HG03521 (cell line): ENCODE measurements at regions not wholly inside any gene's neighbourhood (a gene's known extent, or its start where the extent isn't known, plus 50 kb on each side); places are given as distances from the start of the nearest gene placed in this dataset.

ENCODE experiments used
- ATAC-seq: cut with Tn5 transposase; IDR thresholded peaks from one replicate; pipeline ENCODE4 v1.9.1; 2021; ENCODE audit warnings: mild to moderate bottlenecking, moderate library complexity; ENCODE audit not compliant: unreplicated experiment

DNA sequence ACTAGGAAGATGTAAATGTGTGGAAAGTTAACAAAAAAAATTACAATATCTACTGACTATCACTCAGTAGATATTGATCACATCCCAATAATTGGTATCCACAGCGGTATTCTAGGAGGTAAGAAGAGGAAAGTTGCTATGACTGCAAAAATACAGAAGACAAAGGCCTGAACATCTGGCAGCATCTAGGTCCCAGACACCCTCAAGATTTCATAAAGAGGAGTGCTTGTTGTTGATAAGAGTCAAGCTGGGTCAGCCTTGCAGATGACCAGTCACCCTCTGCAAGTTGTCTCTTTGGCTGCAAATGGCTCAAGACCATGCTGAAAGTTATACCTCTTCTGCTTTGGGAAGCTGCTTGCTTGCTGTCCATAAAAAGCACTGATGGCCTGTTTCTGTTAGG lies 179.8 kb upstream of the FOXN2 start:
- ATAC-seq = no peak

DNA sequence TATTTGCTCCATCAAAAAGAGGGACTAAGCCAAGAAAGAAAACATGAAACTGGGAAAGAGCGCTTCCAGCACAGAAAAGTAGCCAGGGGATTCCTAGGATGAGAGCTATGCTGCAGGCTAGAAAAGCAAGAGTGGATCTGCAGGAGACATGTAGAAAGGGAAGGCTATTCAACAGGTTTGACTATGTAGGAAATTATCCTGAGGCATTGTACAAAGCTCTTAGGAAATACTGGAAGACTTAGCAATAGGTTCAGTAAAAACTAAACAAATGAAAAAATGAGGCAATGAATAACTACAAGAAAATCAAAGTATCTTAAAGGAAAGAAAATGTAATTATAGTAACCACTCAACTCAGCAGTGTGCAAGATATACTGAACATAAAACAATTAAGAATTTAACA lies 178.7 kb upstream of the FOXN2 start:
- ATAC-seq = no peak

DNA sequence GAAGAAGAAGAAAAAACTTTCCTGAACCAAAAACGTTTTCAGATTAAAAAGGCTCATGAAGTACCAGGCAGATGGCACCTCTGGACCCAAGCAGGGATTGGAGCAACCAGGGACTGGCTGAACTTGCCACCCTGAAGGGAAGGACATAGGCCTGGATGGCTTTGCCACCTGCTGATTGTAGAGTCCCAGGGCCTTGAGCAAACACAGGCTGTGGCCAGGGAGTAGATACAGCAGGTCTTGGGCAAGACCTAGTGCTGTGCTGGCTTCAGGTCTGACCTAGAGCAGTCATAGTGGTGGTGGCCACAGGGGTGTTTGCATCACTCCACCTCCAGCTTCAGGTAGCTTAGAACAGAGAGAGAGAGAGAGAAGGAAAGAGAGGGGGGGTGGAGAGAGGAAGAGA lies 176.7 kb upstream of the FOXN2 start:
- ATAC-seq = no peak

DNA sequence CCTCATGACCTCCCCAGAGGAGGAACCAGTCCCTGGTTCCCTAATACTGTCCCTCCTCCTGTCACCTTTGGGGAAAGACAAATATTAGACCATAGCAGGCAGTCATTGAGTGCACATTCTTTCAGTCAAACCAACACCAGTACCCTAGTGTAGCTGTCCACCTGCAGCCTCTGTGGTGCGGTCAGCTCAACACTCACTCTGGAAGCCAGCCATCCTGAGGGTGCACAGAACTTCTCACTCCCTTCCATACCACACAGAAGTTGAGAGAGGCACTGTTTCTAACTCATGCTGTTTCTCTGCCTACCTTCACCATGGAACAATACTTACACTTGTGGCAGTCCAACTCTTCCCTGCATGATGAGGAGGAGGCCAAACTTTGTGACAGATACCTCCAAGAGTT lies 175.6 kb upstream of the FOXN2 start:
- ATAC-seq = no peak

DNA sequence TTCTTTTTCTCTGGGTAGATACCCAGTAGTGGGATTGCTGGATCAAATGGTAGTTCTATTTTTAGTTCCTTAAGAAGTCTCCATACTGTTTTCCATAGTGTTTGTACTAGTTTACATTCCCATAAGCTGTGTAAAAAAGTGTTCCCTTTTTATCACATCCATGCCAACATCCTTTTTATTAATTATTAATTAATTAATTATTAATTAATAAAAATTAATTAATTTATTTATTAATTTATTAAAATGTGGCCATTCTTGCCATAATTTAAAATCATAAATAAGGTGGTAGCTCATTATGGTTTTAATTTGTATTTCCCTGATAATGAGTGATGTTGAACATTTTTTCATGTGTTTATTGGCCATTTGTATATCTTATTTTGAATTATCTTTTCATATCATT lies 173.9 kb upstream of the FOXN2 start:
- ATAC-seq = no peak

DNA sequence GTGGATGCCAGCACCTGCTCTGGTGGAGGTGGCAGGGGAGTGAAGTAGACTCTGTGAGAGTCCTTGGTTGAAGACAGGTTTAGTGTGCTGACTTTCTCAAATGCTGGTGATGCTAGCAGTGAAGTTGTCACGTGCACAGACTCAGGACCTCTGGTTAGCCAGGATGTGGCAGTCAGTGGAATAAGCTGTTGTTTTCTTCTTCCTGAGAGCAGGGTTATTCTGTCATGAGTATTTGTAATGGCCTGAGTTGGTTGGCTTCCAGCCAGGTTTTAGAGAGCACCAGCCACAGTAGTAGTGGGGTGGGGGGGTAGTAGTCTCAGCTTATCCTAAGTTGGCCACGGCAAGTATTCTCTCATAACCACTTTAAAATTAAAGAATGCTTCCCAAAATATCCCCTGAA lies 169.7 kb upstream of the FOXN2 start:
- no peak for ATAC-seq

DNA sequence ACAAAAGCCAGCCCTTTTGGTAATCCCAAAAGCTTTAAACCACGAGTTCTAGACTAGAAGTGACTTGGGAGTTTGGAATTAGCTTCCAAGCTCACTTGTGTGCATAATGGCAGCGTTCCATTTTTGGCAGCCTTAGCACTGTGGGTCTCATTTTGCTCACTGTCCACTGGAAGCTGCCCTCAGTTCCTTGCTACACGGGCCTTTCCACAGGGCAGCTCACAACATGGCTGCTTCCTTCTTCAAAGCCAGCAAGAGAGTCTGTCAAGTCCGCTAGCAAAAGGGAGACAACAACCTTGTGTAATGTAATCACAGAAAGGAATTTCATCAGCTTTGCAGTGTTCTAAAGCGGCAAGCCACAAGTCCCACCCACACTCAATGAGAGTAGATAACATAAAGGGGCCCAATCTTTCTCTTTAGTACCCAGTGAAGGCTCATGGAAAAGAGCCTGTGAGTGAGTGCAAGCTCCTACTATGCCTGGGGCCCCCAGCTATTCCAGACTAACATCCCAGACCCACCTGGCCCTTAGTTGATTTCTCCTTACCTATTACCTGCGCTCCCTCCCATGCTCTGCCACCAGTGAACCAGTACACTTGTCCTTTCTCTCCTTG lies 168.5 kb upstream of the FOXN2 start:
- no peak for ATAC-seq

DNA sequence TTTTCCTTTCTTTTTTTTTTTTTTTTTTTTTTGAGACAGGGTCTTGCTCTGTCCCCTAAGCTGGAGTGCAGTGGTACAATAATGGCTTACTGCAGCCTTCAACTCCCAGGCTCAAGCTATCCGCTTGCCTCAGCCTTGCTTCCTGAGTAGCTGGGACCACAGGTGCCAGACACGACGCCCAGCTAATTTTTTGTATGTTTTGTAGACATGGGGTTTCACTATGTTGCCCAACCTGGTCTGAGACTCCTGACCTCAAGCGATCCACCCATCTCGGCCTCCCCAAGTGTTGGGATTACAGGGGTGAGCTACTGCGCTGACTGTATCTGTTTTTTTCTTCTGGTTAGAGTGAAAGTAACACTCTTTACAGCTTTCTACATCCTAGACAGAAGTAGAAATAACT lies 167.9 kb upstream of the FOXN2 start:
- no peak for ATAC-seq

DNA sequence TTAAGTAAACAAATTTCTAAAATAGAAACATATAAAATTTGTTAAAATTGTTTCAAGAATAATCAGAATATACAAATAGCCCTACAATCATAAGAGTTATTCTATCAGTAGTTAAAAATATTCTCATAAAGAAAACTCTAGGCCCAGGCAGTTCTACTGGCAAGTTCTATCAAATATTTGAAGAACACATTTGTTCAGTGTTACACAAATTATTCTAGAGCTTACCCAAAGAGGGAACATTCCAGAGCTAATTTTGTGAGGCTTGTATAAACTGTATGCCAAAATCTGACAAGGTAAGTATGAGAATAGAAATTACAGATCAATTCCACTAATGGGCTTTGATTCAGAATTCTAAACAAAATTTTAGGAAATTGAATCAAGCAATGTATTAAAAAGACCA lies 166.8 kb upstream of the FOXN2 start:
- ATAC-seq = no peak

DNA sequence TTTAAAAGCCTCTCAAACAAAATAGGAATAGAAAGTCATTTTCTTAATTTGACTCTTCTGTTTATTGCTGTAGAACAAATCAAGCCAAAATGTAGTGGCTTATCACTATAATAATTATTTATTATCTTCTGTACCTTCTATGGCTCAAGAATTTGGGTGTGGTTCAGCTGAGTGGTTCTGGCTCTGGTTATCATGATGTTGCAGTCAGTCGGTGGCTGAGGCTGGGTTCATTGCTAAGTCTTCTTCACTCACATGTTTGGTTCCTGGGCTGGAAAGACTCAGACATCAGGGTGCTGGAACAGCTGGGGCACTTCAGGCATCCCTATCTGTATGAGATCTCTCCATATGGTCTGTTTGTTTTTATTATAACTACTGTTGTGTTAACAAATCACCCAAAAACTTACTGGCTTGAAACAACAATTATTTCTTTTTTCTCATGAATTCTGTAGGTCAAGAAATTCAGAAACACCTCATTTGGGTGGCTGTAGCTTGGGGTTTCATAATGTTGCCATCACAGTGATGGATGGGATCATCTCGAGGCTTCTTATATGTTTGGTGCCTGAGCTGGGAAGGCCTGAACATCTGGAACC lies 165.5 kb upstream of the FOXN2 start:
- no peak for ATAC-seq

DNA sequence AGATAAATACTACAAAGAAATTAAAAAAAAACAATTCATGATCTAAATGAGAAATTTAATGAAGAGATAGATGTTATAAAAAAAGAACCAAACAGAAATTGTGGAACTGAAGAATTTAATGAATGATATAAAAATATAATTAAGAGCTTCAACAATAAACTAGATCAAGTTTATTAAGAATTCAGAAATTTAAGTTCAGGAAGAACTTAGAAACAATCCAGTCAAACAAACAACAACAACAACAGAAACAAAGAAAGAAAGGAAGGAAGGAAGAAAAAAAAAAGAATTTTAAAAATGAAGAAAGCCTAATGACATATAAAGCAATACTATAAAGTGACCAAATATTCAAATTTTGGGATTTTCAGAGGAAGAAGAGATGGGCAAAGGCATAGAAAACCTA lies 157.3 kb upstream of the FOXN2 start:
- ATAC-seq = no peak

DNA sequence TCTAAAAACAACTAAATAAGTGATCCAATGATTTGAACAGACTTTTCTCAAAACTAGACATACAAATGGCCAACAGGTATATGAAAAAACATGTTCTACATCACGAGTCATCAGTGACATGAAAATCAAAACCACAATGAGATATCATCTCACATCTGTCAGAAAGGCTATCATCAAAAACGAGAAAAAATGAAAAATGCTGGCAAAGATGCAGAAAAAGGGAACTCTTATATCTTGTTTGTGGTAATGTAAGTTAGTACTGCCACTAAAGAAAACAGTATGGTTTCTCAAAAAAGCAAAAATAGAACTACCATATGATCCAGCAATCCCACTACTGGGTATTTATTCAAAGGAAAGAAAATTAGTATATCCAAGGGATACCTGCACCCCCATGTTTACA lies 152.9 kb upstream of the FOXN2 start:
- no peak for ATAC-seq

DNA sequence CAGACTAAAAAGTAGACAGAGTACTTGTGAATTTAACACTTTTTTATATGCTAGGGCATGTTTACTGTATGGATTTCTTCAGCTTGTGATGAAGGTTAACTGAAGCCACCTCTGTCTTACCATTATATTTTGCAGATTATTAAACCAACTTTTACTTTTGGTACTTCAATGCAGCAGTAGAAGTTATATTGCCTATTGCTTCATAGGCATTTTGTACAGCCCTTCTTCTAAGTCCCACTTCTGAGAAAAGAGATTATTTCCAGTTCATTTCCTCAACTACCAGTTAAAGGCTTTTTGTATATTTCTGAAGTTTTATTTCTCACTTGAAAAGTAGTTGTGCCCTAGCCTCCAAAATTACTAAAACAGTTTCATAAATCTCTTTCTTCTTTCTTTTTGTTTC lies 151.7 kb upstream of the FOXN2 start:
- no peak for ATAC-seq

DNA sequence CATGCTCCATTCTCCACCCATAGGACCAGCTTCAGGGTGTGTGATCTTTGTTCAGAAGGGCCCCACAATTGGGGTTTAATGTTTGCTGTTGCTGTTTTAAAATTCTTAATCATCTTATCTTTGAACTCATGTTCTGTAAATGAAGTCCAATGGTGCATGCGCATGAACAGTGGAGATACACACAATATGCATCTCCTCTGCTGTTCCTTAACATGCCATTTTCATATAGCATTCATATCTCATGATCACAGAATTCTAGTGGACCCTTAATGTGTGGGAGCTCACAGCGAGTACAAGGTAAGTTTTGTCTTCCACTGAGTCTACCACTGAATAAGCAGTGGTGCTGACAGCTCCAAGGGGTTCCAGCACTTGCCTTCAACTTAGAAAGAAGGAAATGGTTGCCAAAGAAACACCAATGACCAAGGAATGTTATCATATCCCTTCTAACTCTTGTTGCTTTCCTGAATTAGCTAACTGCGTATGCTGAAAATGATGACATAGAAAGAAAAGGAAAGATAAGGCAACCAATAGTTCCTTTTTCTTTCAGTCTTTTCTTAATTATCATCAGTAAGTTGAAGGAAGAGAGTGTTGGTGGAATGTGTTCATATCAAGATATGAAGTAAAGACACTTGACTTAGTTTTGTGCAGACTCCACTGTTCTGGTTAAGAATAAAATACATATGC lies 149.3 kb upstream of the FOXN2 start:
- ATAC-seq = no peak

DNA sequence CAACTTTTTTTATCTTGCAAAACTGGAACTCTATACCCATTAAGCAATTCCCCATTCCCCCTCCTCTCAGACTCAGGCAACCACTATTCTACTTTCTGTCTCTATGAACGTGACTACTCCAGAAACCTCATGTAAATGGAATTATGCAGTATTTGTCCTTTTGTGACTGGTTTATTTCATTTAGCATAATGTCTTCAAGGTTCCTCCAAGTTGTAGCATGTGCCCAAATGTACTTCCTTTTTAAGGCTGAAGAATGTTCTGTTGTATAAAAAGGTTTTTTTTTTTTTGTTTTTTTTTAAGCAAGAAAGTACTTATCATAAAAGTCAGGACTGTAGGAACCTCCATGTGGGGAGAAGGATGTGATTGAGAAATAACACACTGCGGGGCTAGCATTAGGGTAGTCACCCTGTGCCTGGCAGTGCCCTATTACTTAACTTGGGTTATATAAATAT lies 145.3 kb upstream of the FOXN2 start:
- ATAC-seq = no peak

DNA sequence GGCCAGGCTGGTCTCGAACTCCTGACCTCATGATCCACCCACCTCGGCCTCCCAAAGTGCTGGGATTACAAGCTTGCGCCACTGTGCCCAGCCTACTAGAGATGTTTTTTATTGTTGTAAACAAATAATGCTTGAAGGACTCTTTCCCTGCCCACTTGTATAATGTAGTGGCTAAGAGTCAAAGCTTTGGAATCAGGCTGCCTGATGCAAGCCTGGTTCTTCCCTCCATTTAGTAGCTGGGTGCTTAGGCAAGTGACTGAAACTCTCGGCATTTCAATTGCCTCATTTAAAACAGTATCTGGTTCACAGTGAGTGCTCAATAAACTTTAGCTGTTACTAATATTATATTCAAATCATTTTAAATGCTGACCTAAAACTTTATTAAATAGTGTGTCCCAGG lies 144.2 kb upstream of the FOXN2 start:
- no peak for ATAC-seq

DNA sequence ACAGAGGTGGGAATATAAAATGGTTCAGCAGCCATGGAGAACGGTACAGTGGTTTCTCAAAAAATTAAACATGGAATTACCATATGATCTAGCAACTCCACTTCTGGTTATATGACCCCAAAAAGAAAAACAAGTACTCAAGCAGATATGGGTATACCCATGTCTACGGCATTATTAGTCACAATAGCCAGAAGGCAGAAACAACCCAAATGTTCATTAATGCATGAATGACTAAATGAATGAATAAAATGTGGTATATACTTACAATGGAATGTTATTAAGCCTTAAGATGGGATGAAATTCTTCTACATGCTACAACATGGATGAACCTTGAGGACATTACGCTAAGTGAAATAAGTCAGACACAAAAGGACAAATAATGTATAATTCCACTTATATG lies 141.3 kb upstream of the FOXN2 start:
- ATAC-seq = no peak

DNA sequence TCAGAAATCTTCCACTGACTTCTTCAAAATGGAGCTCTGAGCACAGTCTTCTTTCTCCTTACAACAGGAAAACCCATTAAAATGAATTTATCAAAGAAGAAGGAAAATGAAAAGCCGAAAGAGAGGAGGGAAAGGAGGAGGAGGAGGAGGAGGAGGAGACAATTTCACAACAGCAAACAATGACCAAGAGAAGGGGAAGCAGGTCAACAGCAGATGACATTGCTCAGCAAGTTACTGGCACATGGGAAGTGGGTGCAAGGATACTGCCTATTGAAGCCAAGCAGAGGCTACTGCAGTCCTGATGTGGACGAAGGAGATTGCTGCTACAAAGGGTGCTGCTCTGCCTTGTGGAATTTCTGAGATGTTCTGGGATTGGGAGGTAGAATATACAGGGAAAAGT lies 140.0 kb upstream of the FOXN2 start:
- ATAC-seq = no peak

DNA sequence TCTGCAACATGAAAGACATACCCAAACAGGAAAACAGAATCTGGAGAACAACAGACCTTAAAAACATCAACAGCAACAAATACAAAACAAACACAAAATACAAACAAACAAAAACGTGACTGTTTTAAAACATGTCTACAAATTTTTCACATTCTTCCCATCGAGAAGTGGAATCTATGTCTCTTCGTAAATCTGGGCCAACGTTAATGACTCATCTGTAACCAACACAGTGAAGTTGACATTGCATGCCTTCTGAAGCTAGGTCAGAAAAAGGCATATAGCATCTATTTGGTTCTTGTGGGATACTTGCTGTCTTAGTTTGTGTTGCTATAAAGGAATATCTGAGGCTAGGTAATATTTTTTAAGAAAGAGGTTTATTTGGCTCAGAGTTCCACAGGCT lies 139.2 kb upstream of the FOXN2 start:
- ATAC-seq = no peak

DNA sequence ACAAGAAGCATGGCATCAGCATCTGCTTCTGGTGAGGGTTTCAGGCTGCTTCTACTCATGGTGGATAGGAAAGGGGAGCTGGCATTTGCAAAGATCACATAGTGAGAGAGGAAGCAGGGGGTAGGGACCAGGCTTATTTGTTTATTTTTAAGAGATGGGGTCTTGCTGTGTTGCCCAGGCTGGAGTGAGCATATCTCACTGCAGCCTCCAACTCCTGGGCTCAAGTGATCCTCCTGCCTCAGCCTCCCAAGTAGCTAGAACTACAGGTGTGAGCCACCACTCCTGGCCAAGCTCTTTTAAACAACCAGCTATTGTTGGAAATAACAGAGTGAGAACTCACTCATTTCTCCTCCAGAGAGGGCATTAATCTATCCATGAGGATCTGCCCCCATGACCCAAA lies 138.8 kb upstream of the FOXN2 start:
- ATAC-seq = no peak

DNA sequence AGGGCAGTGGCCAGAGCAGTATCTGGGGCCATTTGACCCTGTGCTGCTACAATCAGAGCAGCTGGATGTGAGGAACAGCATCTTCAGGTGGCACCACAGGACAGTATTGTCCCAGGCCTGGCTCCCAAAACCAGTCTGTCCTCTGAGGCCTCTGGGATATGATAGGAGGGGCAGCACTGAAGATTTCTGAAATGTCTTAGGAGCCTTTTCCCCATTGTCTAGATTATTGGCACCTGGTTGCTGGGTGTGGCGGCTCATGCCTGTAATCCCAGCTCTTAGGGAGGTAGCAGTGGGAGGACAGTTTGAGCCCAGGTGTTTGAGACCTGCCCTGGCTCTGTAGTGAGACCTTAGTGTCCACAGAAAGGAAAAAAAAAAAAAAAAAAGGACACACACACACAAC lies 137.6 kb upstream of the FOXN2 start:
- no peak for ATAC-seq

DNA sequence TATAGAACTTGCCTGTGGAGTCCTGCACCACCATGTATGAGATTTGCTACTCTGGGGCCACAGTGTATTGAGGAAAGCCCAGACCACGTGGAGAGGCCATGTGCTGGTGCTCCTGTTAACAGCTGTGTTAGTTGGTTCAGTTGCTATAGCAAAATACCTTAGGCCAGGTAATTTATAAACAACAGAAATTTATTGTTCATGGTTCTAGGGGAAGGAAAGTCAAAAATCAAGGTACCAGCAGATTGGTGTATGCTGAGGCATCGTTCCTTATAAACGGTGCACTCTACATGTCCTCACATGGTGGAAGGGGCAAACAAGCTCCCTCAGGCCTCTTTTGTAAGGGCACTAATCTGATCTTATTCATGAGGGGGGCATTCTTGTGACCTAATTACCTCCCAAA lies 135.9 kb upstream of the FOXN2 start:
- ATAC-seq = no peak

DNA sequence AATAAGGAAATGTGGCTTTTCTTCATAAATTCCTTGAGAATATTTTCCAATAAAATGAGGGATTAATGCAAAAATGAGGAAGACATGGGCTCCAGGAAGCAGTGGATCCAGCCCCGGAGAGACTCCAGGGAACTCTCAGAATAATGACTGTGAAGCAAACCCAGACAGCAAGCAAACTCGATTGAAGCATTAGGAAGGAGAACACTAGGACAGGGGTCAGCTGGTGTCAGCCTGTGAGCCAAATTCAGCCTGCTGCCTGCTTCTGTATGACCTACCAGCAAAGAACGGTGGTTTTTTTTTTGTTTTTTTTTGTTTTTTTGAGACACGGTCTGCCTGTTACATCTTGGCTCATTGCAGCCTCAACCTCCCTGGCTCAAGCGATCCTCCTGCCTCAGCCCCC lies 133.9 kb upstream of the FOXN2 start:
- ATAC-seq = no peak
